Mesenchymal stem cell (in vitro differentiated cells and primary cell): ENCODE measurements at regions not wholly inside any gene's neighbourhood (a gene's known extent, or its start where the extent isn't known, plus 50 kb on each side); places are given as distances from the start of the nearest gene placed in this dataset.
"Not testable (repeated sequence)": the region's sequence is repeated elsewhere in the genome, so short reads cannot be mapped to it uniquely, and the experiment has no call there.

Source experiments
- DNase-seq: peaks from one replicate; pipeline ENCODE4 v3.0.0-alpha.2; 2013
- H2AFZ ChIP-seq: one replicate; pipeline ENCODE4 v1.6.1; 2013; ENCODE audit warnings: low read depth, mild to moderate bottlenecking, control low read depth, inconsistent platforms, low read length, moderate library complexity
- H2AK5ac ChIP-seq: 2 replicates; pipeline ENCODE4 v1.6.1; 2013; ENCODE audit warnings: low read length, moderate library complexity, mild to moderate bottlenecking, inconsistent platforms; ENCODE audit not compliant: severe bottlenecking
- H2BK120ac ChIP-seq: one replicate; pipeline ENCODE4 v1.6.1; 2013; ENCODE audit warnings: low read depth, mild to moderate bottlenecking, inconsistent platforms, low read length, moderate library complexity
- H2BK12ac ChIP-seq, 2 experiments: one replicate each; pipeline ENCODE4 v1.6.1; 2013; ENCODE audit warnings: inconsistent platforms in 2 of 2, low read length in 2 of 2, mild to moderate bottlenecking in 2 of 2, moderate library complexity in 2 of 2, control low read depth in 1 of 2
- H2BK15ac ChIP-seq: one replicate; pipeline ENCODE4 v1.6.1; 2013; ENCODE audit warnings: mild to moderate bottlenecking, low read depth, inconsistent platforms; ENCODE audit not compliant: poor library complexity, severe bottlenecking
- H2BK5ac ChIP-seq: 2 replicates; pipeline ENCODE4 v1.6.1; 2013; ENCODE audit warnings: low read depth, mild to moderate bottlenecking, low read length, control low read depth, inconsistent platforms; ENCODE audit not compliant: poor library complexity, severe bottlenecking
- H3K14ac ChIP-seq, 2 experiments: one replicate each; pipeline ENCODE4 v1.6.1; 2013; ENCODE audit warnings: inconsistent platforms in 2 of 2, low read length in 2 of 2, control low read depth in 1 of 2, mild to moderate bottlenecking in 1 of 2, moderate library complexity in 1 of 2
- H3K18ac ChIP-seq, 2 experiments: one replicate each; pipeline ENCODE4 v1.6.1; 2013; ENCODE audit warnings: inconsistent platforms in 2 of 2, low read length in 2 of 2, control low read depth in 1 of 2, low read depth in 1 of 2, mild to moderate bottlenecking in 1 of 2
- H3K23ac ChIP-seq, 2 experiments: one replicate each; pipeline ENCODE4 v1.6.1; 2013; ENCODE audit warnings: inconsistent platforms in 2 of 2, low read length in 2 of 2, mild to moderate bottlenecking in 2 of 2, moderate library complexity in 2 of 2, control low read depth in 1 of 2
- H3K27ac ChIP-seq: 2 replicates; pipeline ENCODE4 v1.5.1; 2013; ENCODE audit warnings: mild to moderate bottlenecking, moderate library complexity, low read length, control low read depth, inconsistent platforms; ENCODE audit not compliant: poor library complexity, severe bottlenecking
- H3K27me3 ChIP-seq, 2 experiments: 2 replicates each; pipeline versions ENCODE4 v1.6.1 to v1.7.0; 2013; ENCODE audit warnings: low read length in 2 of 2, mild to moderate bottlenecking in 2 of 2, moderate library complexity in 2 of 2, control low read depth in 1 of 2, inconsistent platforms in 1 of 2; ENCODE audit not compliant: control insufficient read depth in 1 of 2, insufficient read depth in 1 of 2
- H3K36me3 ChIP-seq, 2 experiments: 2 replicates each; pipeline versions ENCODE4 v1.6.1 to v1.7.0; 2013; ENCODE audit warnings: low read length in 2 of 2, control low read depth in 1 of 2, inconsistent platforms in 1 of 2, low read depth in 1 of 2, mild to moderate bottlenecking in 1 of 2; ENCODE audit not compliant: insufficient read depth in 2 of 2, control insufficient read depth in 1 of 2
- H3K4ac ChIP-seq, 2 experiments: one replicate each; pipeline ENCODE4 v1.6.1; 2013; ENCODE audit warnings: inconsistent platforms in 2 of 2, low read length in 2 of 2, mild to moderate bottlenecking in 2 of 2, moderate library complexity in 2 of 2, control low read depth in 1 of 2, low read depth in 1 of 2
- H3K4me1 ChIP-seq: 2 replicates; pipeline ENCODE4 v1.6.1; 2013; ENCODE audit warnings: low read depth, low read length, control low read depth; ENCODE audit not compliant: control insufficient read depth, insufficient read depth
- H3K4me2 ChIP-seq: 2 replicates; pipeline ENCODE4 v1.6.1; 2013; ENCODE audit warnings: low read length, mild to moderate bottlenecking, inconsistent platforms; ENCODE audit not compliant: poor library complexity, severe bottlenecking
- H3K4me3 ChIP-seq, 2 experiments: 2 replicates each; pipeline versions ENCODE4 v1.5.1 to v1.7.0; 2013; ENCODE audit warnings: low read length in 2 of 2, mild to moderate bottlenecking in 2 of 2, control low read depth in 1 of 2, low read depth in 1 of 2; ENCODE audit not compliant: insufficient read depth in 1 of 2
- H3K79me1 ChIP-seq: replicated peaks from 2 replicates; pipeline ENCODE4 v1.6.1; 2013; ENCODE audit warnings: mild to moderate bottlenecking, control low read depth, low read length, inconsistent platforms; ENCODE audit not compliant: poor library complexity, severe bottlenecking
- H3K9ac ChIP-seq: 2 replicates; pipeline ENCODE4 v1.7.0; 2013; ENCODE audit warnings: mild to moderate bottlenecking, low read length, moderate library complexity
- H3K9me3 ChIP-seq: 2 replicates; pipeline ENCODE4 v1.7.0; 2013; ENCODE audit warnings: mild to moderate bottlenecking, low read length; ENCODE audit not compliant: control insufficient read depth
- H4K8ac ChIP-seq: one replicate; pipeline ENCODE4 v1.6.1; 2013; ENCODE audit warnings: inconsistent platforms, mild to moderate bottlenecking, low read length, moderate library complexity
- H4K91ac ChIP-seq: one replicate; pipeline ENCODE4 v1.6.1; 2013; ENCODE audit warnings: mild to moderate bottlenecking, low read length, inconsistent platforms
- WGBS: methylation state at CpG from one replicate; pipeline ENCODE4 v1.1.7; 2013; ENCODE audit warnings: mixed read lengths; 5-methylcytosine and 5-hydroxymethylcytosine counted together

- not testable (repeated sequence) for H2AK5ac ChIP-seq, H3K18ac ChIP-seq, H2BK5ac ChIP-seq, H3K27me3 ChIP-seq, H3K9me3 ChIP-seq, H4K91ac ChIP-seq, H3K79me1 ChIP-seq, H3K36me3 ChIP-seq, H3K4me3 ChIP-seq, H3K23ac ChIP-seq, H2BK15ac ChIP-seq, DNase-seq, H3K4me2 ChIP-seq, H3K14ac ChIP-seq, H3K27ac ChIP-seq, H2BK120ac ChIP-seq, H4K8ac ChIP-seq, H2BK12ac ChIP-seq, H3K4ac ChIP-seq, H3K4me1 ChIP-seq, H3K9ac ChIP-seq, H2AFZ ChIP-seq
- no CpG with 5 or more reads among the region's 8 CpGs for WGBS
Observed at GRCh38 chr9:62560603-62561002, 1370.8 kb downstream of the SPATA31A7 start.

- not testable (repeated sequence) for H3K23ac ChIP-seq, H3K9ac ChIP-seq, H3K27me3 ChIP-seq, H4K8ac ChIP-seq, H2BK15ac ChIP-seq, H3K4me2 ChIP-seq, H3K27ac ChIP-seq, H2BK5ac ChIP-seq, H2BK12ac ChIP-seq, H3K4me1 ChIP-seq, H3K36me3 ChIP-seq, H2BK120ac ChIP-seq, H3K14ac ChIP-seq, H4K91ac ChIP-seq, H3K18ac ChIP-seq, H2AFZ ChIP-seq, H3K4me3 ChIP-seq, H3K9me3 ChIP-seq, DNase-seq, H2AK5ac ChIP-seq, H3K4ac ChIP-seq, H3K79me1 ChIP-seq
- 18% methylated on average over 1 of the region's 3 CpGs for WGBS
Observed at GRCh38 chr9:62565132-62565531, 1375.3 kb downstream of the SPATA31A7 start.

DNA sequence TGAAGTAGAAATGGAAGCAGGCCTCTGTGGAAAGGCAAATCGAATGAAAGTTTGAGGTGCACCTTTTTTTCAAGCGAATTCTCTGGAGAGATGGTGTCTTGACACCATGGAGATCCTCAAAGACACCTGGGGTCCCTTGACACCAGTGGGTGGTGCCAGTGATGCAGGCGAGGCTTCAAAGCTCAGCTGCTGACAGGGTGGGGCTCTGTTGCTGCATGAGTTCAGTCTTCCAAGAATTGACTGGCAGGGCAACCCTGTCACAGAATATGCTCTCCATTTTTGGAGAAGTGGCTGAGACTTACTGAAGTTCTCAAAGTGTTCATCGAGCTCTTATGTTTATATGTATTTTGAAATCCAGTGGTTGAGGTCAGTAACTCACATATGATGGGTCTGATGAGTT is 1376.6 kb downstream of the SPATA31A7 start:
- no CpG with 5 or more reads among the region's 4 CpGs for WGBS
- not testable (repeated sequence) for H2BK5ac ChIP-seq, H4K8ac ChIP-seq

DNA sequence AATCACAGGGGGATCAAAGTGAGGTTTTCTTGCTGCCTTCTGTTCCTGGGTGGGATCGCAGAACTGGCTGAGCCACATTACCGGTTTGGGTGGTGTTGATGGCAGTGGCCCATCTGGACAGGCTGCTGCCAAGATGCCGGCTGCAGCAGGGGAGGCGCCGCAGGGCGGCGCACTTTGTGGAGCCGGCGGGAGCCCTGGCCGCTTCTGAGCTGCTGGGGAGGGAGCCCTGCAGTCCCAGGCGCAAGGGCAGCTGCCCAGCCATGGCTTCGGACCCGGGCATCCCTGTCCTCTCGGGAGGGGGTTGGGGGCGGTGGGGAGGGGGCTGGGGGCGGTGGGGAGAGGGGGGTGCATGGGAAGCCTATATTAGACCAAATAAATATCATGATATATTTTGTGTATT is 1407.3 kb downstream of the SPATA31A7 start:
- H4K8ac ChIP-seq, H2AK5ac ChIP-seq, H2BK15ac ChIP-seq, H3K9me3 ChIP-seq, H3K9ac ChIP-seq, H2AFZ ChIP-seq, H3K14ac ChIP-seq, H3K79me1 ChIP-seq, H2BK120ac ChIP-seq, H2BK12ac ChIP-seq, H3K27ac ChIP-seq, H3K36me3 ChIP-seq, H2BK5ac ChIP-seq, H3K4me3 ChIP-seq, DNase-seq, H3K27me3 ChIP-seq, H4K91ac ChIP-seq, H3K4me2 ChIP-seq, H3K4me1 ChIP-seq, H3K23ac ChIP-seq, H3K18ac ChIP-seq, H3K4ac ChIP-seq: not testable (repeated sequence)
- WGBS = no CpG with 5 or more reads among the region's 16 CpGs

More for the DNA sequence above, 1376.6 kb downstream of the SPATA31A7 start:
- not testable (repeated sequence) for H3K4me2 ChIP-seq, H4K91ac ChIP-seq, H2BK120ac ChIP-seq, H3K27ac ChIP-seq, H2AFZ ChIP-seq, H3K79me1 ChIP-seq, H2BK12ac ChIP-seq, H3K23ac ChIP-seq, H3K4me1 ChIP-seq, H3K9me3 ChIP-seq, H2AK5ac ChIP-seq, H3K4ac ChIP-seq, DNase-seq, H3K27me3 ChIP-seq, H3K36me3 ChIP-seq, H3K4me3 ChIP-seq, H3K9ac ChIP-seq, H3K18ac ChIP-seq, H3K14ac ChIP-seq, H2BK15ac ChIP-seq
